ENCODE measurements at regions not wholly inside any gene's neighbourhood (a gene's known extent, or its start where the extent isn't known, plus 50 kb on each side); places are given as distances from the start of the nearest gene placed in this dataset.
"Not testable (repeated sequence)": the region's sequence is repeated elsewhere in the genome, so short reads cannot be mapped to it uniquely, and the experiment has no call there.

DNA sequence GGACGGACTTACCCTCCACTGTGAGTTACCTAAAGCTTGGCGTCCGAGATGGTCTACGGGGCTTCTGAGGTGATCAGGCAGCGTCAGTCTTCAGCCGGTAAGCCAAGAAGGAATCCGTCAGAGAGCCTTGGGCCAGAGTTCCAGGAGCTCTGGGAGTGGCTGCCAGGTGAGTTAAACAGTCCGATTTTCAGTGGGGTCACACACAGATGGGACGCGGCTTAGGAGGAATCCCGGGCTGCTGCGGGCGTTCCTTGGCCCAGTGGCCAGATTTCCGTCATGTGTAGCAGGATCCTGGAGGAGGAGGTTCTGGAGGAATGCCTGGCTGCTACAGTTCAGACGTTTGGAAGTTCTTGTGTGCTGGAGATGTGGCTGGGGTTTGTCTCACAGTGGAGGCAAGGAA lies 700.7 kb upstream of the NEGR1 start:
- H3K36me3 Mint-ChIP-seq; H3K4me1 Mint-ChIP-seq; H3K27ac Mint-ChIP-seq; H3K27me3 Mint-ChIP-seq (ENCODE audit: low read depth in 3 of 3); H3K4me3 Mint-ChIP-seq; DNase-seq: not testable (repeated sequence)
- H3K9me3 Mint-ChIP-seq: peaks cover 22 to 77% (median 33%) of the 10 kb centered on the region in 6 donors

- no peak overlapping the region for H3K27ac Mint-ChIP-seq
- peaks cover 6 to 35% (median 16%) of the 10 kb centered on the region in 6 donors for H3K9me3 Mint-ChIP-seq
- no peaks in the 10 kb centered on the region for H3K36me3 Mint-ChIP-seq
- no peak for DNase-seq
- no peaks in the 10 kb centered on the region for H3K4me1 Mint-ChIP-seq
- H3K27me3 Mint-ChIP-seq (ENCODE audit: low read depth in 3 of 3): no peaks in the 10 kb centered on the region
- no peak overlapping the region for H3K4me3 Mint-ChIP-seq
These were observed 687.1 kb upstream of the NEGR1 start for GRCh38 chr1:72969461-72969860.

DNA sequence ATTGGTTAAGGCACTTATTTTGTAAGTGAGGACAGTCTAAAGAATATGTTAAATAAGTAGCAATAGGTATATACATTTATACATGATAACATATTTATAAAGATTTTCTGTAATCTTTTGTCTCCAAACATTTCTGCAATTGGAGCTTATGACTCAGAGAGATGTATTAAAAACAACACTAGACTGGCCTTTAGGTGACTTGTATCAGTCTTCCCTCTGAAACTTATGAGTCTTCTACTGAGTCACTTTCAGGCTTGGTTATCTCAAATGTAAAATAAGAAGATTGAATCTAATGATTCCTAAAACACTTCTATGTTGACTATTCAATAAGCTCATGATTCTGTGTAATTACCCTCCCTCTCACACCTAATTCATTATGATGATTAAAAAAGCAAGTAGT lies 672.6 kb upstream of the NEGR1 start:
- DNase-seq: no peak
- no peaks in the 10 kb centered on the region for H3K36me3 Mint-ChIP-seq
- H3K9me3 Mint-ChIP-seq: peaks cover 11 to 53% (median 22%) of the 10 kb centered on the region in 6 donors
- H3K4me3 Mint-ChIP-seq: no peak overlapping the region
- H3K4me1 Mint-ChIP-seq: no peaks in the 10 kb centered on the region
- H3K27ac Mint-ChIP-seq: no peak overlapping the region
- H3K27me3 Mint-ChIP-seq (ENCODE audit: low read depth in 3 of 3): peaks cover 0 to 1% (median 0%) of the 10 kb centered on the region in 3 donors

DNA sequence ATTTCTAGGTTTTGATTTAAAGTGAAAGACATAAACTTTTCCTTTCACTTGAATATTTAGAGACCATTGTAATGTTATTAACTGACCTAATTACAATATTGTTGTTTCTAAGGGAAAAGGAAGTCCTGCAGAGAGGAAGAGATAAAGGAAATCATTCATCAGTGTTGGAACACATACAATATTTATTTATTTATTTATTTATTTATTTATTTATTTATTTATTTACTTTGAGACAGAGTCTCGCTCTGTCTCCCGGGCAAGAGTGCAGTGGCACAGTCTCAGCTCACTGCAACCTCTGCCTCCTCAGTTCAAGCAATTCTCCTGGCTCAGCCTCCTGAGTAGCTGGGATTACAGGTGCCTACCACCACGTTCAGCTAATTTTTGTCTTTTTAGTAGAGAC lies 668.6 kb upstream of the NEGR1 start:
- not testable (repeated sequence) for H3K27me3 Mint-ChIP-seq (ENCODE audit: low read depth in 3 of 3); H3K36me3 Mint-ChIP-seq; H3K4me3 Mint-ChIP-seq; H3K27ac Mint-ChIP-seq; H3K4me1 Mint-ChIP-seq; DNase-seq
- peaks cover 5 to 49% (median 12%) of the 10 kb centered on the region in 6 donors for H3K9me3 Mint-ChIP-seq

GRCh38 chr1:72946903-72947499 lies 664.7 kb upstream of the NEGR1 start:
- Mint-ChIP-seq H3K4me1 (no peaks in the 10 kb centered on the region), H3K36me3 (no peaks in the 10 kb centered on the region), H3K27ac (no peak overlapping the region), H3K27me3 (ENCODE audit: low read depth in 3 of 3) (no peaks in the 10 kb centered on the region), H3K4me3 (no peak overlapping the region), H3K9me3 (peaks cover 4 to 39% (median 15%) of the 10 kb centered on the region in 6 donors)
- DNase-seq: no peak

DNA sequence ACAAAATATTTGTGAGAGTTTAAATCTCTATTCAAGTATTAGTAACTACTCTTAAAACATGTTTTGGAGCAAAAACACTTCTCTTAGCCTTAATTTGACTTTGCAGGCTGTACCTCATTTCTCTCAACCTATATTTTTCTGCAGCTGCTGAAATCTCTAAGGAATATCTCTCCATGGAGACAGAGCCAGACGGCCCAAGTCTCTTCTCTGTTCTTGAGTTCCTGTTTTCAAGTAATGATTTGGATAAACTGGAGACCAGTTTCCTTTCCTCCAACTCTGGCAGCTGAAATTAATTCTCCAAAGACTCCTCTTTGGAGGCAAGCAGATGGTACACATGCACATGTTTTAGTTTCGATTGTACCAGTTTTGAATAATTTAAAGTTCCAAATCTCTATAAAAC lies 659.7 kb upstream of the NEGR1 start:
- H3K4me3 Mint-ChIP-seq: no peak overlapping the region
- peaks cover 0 to 34% (median 16%) of the 10 kb centered on the region in 6 donors for H3K9me3 Mint-ChIP-seq
- H3K27me3 Mint-ChIP-seq (ENCODE audit: low read depth in 3 of 3): peaks cover 0 to 2% (median 0%) of the 10 kb centered on the region in 3 donors
- no peak overlapping the region for H3K27ac Mint-ChIP-seq
- no peak for DNase-seq
- no peaks in the 10 kb centered on the region for H3K36me3 Mint-ChIP-seq
- no peaks in the 10 kb centered on the region for H3K4me1 Mint-ChIP-seq

GRCh38 chr1:72938408-72938807 lies 656.1 kb upstream of the NEGR1 start:
- H3K4me1 Mint-ChIP-seq: no peaks in the 10 kb centered on the region
- no peak for DNase-seq
- no peak overlapping the region for H3K27ac Mint-ChIP-seq
- no peak overlapping the region for H3K4me3 Mint-ChIP-seq
- no peaks in the 10 kb centered on the region for H3K36me3 Mint-ChIP-seq
- H3K9me3 Mint-ChIP-seq: peaks cover 0 to 39% (median 11%) of the 10 kb centered on the region in 6 donors
- peaks cover 0 to 2% (median 0%) of the 10 kb centered on the region in 3 donors for H3K27me3 Mint-ChIP-seq (ENCODE audit: low read depth in 3 of 3)

DNA sequence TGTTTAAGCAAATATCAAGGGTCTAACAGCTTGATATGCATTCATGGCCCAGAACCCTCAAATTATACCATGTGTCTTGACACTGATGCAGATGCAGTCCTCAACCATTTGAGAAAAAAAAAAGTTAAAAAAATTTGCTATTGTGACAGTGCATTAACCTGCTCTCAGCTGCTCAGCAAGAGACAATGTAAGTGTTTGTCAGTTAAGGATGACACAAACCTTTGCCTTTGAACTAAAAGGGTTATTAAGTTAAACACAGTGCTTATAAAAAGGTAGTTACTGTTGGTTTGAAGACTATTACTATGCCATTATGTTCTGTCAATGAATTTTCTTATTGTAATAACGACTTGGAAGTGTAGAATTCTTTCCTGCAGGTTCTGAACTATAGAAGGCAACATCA lies 655.6 kb upstream of the NEGR1 start:
- no peaks in the 10 kb centered on the region for H3K36me3 Mint-ChIP-seq
- H3K27ac Mint-ChIP-seq: no peak overlapping the region
- DNase-seq: no peak
- no peaks in the 10 kb centered on the region for H3K4me1 Mint-ChIP-seq
- no peak overlapping the region for H3K4me3 Mint-ChIP-seq
- peaks cover 0 to 2% (median 0%) of the 10 kb centered on the region in 3 donors for H3K27me3 Mint-ChIP-seq (ENCODE audit: low read depth in 3 of 3)
- H3K9me3 Mint-ChIP-seq: peaks cover 0 to 39% (median 12%) of the 10 kb centered on the region in 6 donors

DNA sequence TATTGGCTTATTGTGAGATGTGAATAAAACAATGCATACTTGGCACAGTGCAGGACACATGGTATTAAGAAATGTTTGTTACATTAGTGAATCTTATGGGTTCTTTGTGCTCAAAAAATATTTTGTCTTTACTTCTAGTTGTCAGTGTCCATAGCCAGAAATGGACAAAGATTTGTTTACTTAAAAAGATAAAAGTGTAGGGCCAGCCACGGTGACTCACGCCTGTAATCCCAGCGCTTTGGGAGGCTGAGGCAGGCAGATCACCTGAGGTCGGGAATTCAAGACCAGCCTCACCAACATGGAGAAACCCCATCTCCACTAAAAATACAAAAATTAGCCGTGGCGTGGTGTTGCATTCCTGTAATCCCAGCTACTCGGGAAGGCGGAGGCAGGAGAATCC lies 654.6 kb upstream of the NEGR1 start:
- DNase-seq: no peak
- no peak overlapping the region for H3K4me3 Mint-ChIP-seq
- no peaks in the 10 kb centered on the region for H3K36me3 Mint-ChIP-seq
- H3K27me3 Mint-ChIP-seq (ENCODE audit: low read depth in 3 of 3): peaks cover 0 to 2% (median 0%) of the 10 kb centered on the region in 3 donors
- H3K9me3 Mint-ChIP-seq: peaks cover under 1 to 39% (median 18%) of the 10 kb centered on the region in 6 donors
- no peaks in the 10 kb centered on the region for H3K4me1 Mint-ChIP-seq
- H3K27ac Mint-ChIP-seq: no peak overlapping the region

- DNase-seq: no peak
- H3K9me3 Mint-ChIP-seq: peaks cover 2 to 41% (median 17%) of the 10 kb centered on the region in 6 donors
- no peak overlapping the region for H3K4me3 Mint-ChIP-seq
- no peaks in the 10 kb centered on the region for H3K4me1 Mint-ChIP-seq
- peaks cover 0 to 2% (median 0%) of the 10 kb centered on the region in 3 donors for H3K27me3 Mint-ChIP-seq (ENCODE audit: low read depth in 3 of 3)
- no peak overlapping the region for H3K27ac Mint-ChIP-seq
- H3K36me3 Mint-ChIP-seq: no peaks in the 10 kb centered on the region
These were observed 653.9 kb upstream of the NEGR1 start for GRCh38 chr1:72936151-72936740.

DNA sequence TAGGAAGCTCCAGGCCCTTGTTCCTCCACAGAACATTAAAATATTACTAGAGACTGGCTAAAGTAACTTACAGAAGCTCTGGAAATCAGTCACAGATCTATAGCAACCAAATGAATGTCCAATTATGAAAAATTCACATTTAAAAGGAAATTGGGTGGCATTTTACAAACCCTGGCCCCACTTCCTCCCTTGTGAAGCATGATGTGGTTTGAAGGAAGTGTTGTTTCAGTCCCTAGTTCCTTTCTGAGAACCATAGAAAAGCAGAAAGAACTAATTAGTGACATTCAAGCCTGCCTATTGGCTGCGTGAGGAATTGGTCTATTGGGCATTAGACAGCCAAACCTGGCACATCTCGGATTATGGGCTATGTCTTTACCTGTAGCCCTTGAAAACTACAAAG lies 649.7 kb upstream of the NEGR1 start:
- Mint-ChIP-seq H3K9me3 (peaks cover 15 to 60% (median 29%) of the 10 kb centered on the region in 6 donors), H3K27me3 (ENCODE audit: low read depth in 3 of 3) (peaks cover 0 to 1% (median 0%) of the 10 kb centered on the region in 3 donors), H3K27ac (no peak overlapping the region), H3K36me3 (peaks cover 0 to 9% (median 0%) of the 10 kb centered on the region in 3 donors), H3K4me1 (no peaks in the 10 kb centered on the region), H3K4me3 (no peak overlapping the region)
- no peak for DNase-seq

DNA sequence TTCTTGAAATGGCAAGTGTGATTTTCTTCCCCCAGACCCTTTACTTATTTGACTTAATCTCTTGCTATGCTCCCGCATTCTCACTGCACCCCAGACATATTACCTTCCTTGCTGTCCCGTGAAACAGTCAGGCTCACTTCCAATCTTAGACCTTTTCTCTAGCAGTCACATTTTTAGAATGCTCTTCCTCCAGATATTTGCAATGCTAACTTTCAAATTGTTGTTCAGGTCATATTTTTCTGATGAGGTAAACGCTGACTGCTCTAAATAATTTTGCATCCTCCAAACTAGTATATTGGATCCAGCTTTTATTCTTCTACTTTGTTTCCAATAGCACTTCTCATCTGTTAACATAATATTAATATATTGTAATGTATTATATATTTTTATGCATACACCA lies 648.2 kb upstream of the NEGR1 start:
- H3K9me3 Mint-ChIP-seq: peaks cover 15 to 56% (median 31%) of the 10 kb centered on the region in 6 donors
- DNase-seq: no peak
- peaks cover 0 to 9% (median 0%) of the 10 kb centered on the region in 3 donors for H3K36me3 Mint-ChIP-seq
- H3K4me3 Mint-ChIP-seq: no peak overlapping the region
- no peak overlapping the region for H3K27ac Mint-ChIP-seq
- H3K27me3 Mint-ChIP-seq (ENCODE audit: low read depth in 3 of 3): peaks cover 0 to 1% (median 0%) of the 10 kb centered on the region in 3 donors
- H3K4me1 Mint-ChIP-seq: no peaks in the 10 kb centered on the region

DNA sequence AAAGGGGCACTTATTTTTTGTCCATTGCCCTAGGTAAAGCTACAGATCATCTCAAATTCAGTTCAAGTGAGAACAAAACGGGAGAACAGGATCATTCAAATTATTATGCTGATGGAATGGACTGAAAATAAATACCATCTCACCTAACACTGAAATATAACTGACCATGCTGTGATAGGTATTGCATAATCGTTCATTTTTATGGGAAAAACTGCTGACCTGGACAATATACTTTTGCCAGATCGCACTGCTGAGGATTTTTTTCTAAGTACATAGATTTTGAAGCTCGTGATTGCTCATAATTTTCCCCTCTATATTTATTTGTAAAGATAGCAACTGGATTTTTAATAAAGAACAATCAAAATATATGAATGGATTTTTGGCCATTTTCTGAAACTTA lies 636.6 kb upstream of the NEGR1 start:
- Mint-ChIP-seq H3K36me3 (no peaks in the 10 kb centered on the region), H3K27me3 (ENCODE audit: low read depth in 3 of 3) (peaks cover 0 to 2% (median 0%) of the 10 kb centered on the region in 3 donors), H3K9me3 (peaks cover 3 to 22% (median 6%) of the 10 kb centered on the region in 6 donors), H3K4me1 (no peaks in the 10 kb centered on the region), H3K27ac (no peak overlapping the region), H3K4me3 (no peak overlapping the region)
- no peak for DNase-seq

- Mint-ChIP-seq H3K36me3 (no peaks in the 10 kb centered on the region), H3K4me1 (no peaks in the 10 kb centered on the region), H3K4me3 (no peak overlapping the region), H3K9me3 (peaks cover 3 to 27% (median 7%) of the 10 kb centered on the region in 6 donors), H3K27me3 (ENCODE audit: low read depth in 3 of 3) (peaks cover 0 to 2% (median 0%) of the 10 kb centered on the region in 3 donors), H3K27ac (no peak overlapping the region)
- DNase-seq: no peak
These were observed 635.6 kb upstream of the NEGR1 start for GRCh38 chr1:72917920-72918319.

DNA sequence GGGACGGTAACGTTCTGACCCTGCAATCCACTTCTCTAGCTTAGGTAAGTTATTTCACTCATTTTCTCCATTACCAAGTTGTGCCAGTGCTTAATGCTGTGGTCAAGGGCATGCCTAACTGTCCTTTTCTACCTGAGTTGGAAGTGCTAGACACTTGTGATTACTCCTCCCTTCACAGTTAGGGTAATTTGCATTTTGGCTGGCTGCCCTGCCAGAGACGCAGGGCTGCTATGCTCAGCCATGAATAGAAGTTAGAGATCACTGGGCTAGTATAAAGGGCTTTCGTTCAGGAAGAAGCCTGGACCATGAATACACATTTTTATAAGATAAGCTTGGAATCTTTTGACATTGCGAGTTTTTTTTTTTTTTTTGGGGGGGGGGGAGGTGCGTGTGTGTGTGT lies 633.2 kb upstream of the NEGR1 start:
- Mint-ChIP-seq H3K27me3 (ENCODE audit: low read depth in 3 of 3) (peaks cover 0 to 2% (median 0%) of the 10 kb centered on the region in 3 donors), H3K4me3 (no peak overlapping the region), H3K36me3 (no peaks in the 10 kb centered on the region), H3K27ac (no peak overlapping the region), H3K4me1 (no peaks in the 10 kb centered on the region), H3K9me3 (peaks cover 3 to 34% (median 7%) of the 10 kb centered on the region in 6 donors)
- no peak for DNase-seq

All from immature natural killer cell (primary cell).